Suppressor macrophage treated with lipopolysaccharide for 1 hour (primary cell): ENCODE measurements at regions not wholly inside any gene's neighbourhood (a gene's known extent, or its start where the extent isn't known, plus 50 kb on each side); places are given as distances from the start of the nearest gene placed in this dataset.
A peak's percentile ranks its signal among the peaks of the same experiment; 100 is the strongest.
"Not testable (repeated sequence)": the region's sequence is repeated elsewhere in the genome, so short reads cannot be mapped to it uniquely, and the experiment has no call there.

Source experiments
- DNase-seq, 3 donors: peaks; one replicate each; pipeline ENCODE4 v3.0.0-alpha.2; 2020 to 2022

DNA sequence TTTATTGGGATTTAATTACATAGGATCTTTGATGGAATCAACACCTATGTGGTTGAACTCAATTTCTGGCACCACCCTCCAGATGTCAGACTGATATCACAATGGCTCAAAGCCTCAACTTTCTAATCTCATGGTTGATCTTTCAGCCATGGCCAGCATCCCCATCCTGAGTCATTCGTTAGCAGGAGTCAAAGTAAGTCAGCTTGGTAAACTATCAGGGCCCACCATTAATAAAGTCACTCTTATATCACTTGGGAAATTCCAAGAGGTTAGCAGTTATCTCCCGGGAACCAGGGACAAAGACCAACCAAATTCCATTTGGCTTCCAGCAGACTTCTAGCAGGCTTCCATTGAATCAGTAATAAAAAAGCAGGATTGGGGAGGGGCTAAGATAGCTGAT lies 50.7 kb upstream of the TNFSF4 start:
- DNase-seq = no peak

DNA sequence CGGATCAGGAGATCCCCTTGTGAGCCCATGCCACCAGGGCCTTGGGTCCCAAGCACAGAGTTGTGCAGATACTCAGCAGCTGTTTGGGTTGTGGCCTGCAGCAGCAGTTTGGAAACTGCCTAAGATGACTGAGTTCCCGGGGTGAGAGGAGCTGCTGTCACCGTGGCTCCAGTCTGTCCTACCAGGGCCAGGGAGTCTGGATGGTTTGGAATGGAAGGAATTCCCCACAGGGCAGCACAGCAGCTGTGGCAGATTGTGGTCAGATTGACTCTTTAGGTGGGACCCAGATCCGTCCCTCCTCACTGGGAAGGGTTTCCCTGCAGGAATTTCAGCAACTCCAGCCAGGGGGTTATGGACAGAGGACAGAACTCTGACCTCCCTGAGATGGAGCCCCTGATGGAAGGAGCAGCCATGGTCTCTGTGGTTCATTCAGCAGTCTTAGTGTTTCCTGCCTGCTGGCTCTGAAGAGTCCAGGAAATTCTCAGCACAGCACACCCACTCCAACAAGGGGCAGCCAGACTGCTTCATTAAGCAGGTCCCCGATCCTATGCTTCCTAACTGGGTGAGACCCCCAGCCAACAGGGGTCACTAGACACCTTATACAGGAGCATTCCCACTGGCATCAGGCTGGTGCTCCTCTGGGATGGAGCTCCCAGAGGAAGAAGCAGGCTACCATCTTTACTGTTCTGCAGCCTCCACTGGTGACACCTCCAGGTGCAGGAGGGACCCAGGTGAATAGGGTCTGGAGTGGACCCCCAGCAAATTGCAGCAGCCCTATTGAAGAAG lies 51.5 kb upstream of the TNFSF4 start:
- no peak for DNase-seq

DNA sequence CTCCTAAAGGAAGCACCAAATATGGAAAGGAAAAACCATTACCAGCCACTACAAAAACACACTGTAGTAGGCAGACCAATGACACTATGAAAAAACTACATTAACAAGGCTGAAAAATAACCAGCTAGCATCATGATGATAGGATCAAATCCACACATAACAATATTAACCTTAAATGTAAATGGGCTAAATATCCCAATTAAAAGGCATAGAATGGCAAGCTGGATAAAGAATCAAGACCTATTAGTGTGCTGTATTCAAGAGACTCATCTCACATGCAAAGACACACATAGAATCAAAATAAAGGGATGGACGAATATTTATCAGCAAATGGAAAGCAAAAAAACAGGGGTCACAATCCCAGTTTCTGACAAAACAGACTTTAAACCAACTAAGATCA lies 53.2 kb upstream of the TNFSF4 start:
- DNase-seq = not testable (repeated sequence)

DNA sequence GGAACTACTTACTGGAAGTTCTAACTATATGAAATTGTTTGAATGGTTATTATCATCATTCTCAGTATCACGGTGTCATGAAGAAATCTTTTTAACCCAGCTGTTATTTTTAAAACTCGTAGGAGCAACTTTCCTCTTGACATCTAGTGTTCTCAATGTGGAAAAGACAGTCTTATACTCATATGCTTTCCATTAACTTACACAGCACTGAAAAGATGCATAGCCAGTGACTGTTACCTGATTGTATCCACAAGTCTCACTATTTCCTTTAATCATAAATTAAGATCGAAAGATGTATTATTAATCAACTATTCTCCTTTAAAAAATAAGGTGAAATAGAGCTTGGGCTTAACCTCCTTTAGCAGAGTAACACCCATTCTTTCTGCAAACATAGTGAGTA lies 59.7 kb upstream of the TNFSF4 start:
- DNase-seq = no peak

DNA sequence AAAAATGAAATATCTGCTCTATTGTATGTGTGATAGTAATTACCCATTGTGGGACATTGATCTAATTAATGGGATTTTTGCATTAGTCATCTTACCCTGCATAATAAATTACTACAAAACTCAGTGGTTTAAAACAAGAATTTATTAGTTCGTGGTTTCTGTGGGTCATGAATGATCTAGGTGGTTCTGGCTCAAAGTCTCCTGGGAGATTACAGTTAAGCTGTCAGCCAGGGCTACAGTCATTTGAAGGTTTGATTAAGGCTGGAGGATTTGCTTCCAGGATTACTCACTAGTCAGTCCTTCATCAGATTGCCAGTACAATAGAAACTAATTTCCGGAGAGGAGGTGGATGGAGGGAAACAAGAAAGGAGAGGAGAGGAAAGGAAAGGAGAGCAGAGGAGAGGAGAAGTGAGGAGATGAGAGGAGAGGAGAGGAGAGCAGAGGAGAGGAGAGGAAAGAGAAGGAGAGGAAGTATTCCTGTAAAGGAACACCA lies 60.4 kb upstream of the TNFSF4 start:
- no peak for DNase-seq

DNA sequence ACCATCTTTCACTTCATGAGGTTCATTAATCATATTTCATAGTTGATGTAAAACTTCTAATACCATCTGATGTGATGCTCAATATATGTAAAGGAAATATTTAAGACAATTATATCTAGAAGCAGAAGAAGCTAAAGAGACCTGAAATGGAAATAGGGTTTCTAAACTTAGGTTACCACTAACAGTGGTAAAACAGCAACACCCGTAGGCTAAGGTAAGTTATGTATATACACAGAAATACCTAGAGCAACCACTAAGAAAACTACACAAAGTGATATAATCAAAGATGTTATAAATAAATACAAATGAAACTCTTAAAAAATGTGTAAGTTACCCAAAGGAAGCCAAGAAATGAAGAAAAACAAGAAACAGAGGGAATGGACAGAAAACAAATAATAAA lies 61.1 kb upstream of the TNFSF4 start:
- no peak for DNase-seq

DNA sequence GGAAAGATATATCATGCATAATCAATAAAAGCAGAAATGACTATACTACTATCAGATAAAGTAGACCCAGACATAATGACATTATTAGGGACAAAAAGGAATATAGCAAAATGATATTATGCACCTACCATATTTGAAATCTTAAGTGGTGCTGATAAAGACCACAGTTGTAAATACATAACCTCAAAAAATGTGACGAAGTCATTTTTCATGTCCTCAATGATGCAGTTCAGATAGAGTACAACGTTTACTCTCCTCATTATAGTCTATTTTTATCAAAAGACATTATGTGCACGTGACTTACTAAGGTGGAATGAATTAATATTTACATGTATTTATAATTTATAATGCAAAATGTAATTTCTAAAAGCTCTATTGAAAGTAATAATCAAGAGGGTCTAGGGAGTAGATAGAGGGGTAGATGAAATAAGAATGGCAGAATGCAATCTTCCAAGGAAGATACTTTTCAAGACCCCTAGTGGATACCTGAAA lies 61.7 kb upstream of the TNFSF4 start:
- DNase-seq = no peak

DNA sequence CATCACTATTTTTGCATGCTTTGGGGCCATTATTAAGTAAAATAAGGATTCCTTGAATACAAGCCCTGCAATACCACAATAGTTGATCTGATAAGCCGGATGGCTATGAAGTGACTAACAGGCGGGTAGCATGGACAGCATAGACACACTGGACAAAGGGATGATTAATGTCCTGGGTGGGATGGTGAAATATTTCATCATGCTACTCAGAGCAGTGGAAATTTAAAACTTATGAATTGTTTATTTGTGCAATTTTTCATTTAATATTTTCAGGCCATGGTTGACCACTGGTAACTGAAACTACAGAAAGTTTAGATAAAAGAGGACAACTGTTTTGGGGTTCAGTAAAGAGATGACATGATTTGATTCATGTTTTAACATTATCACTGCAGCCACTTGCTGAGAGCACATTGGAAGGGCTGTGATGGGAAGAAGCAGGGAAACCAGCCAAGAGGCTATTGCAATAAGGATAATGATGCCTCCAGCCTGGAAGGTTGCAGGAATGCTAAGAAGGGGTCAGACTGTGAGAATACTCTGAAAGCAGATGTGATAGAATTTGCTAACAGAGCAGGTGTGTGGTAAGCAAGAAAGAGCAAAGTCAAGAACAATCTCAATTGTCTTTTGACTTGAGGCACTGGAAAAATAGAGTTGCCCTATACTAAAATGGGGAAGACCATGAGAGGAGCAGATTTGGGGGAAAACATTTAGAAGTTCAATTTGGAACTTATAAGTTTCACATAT lies 62.5 kb upstream of the TNFSF4 start:
- DNase-seq = no peak

DNA sequence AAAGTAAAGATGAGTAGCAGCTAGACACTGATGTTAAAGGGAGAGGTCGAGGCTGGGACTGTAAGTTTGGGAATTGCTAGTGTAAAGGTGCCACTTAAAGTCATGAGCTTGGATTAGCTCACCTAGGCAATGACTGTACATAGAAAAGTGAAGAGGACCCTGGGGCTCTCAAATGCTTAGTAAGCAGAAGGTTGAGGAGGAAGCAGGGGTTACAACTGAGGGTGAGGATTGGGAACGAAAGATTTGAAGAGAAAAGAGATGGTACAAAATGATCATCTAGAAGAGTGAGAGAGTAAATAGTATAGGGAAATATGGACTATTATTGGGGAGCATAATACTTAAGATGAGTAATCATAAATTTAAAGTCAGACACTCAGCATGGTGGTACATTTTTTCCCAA lies 63.1 kb upstream of the TNFSF4 start:
- DNase-seq = no peak

DNA sequence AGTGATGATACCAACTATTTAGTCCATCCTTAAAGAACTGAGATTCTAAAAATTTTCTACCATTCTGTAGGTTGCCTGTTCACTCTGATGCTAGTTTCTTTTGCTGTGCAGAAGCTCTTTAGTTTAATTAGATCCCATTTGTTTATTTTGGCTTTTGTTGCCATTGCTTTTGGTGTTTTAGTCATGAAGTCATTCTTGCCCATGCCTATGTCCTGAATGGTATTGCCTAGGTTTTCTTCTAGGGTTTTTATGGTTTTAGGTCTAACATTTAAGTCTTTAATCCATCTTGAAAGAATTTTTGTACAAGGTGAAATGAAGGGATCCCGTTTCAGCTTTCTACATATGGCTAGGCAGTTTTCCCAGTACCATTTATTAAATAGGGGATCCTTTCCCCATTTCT lies 63.9 kb upstream of the TNFSF4 start:
- not testable (repeated sequence) for DNase-seq

DNA sequence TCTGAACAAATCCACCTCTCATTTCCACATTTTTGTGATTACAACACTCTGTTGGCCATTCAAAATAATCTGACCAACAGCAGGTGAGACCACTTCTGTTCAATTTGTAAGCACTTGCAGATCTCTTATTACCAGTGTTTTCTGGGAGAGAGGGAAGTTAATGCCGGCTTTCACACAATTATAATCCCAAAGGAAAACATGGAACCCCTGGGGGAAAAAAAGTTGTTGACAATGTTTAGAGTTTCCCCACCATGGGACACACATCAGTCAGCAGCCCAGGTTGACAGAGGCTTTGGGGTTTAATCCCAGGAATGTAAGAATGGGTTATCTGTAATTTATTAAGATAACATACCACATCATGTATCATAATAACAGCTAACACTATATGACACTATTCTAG lies 68.4 kb upstream of the TNFSF4 start:
- no peak for DNase-seq

DNA sequence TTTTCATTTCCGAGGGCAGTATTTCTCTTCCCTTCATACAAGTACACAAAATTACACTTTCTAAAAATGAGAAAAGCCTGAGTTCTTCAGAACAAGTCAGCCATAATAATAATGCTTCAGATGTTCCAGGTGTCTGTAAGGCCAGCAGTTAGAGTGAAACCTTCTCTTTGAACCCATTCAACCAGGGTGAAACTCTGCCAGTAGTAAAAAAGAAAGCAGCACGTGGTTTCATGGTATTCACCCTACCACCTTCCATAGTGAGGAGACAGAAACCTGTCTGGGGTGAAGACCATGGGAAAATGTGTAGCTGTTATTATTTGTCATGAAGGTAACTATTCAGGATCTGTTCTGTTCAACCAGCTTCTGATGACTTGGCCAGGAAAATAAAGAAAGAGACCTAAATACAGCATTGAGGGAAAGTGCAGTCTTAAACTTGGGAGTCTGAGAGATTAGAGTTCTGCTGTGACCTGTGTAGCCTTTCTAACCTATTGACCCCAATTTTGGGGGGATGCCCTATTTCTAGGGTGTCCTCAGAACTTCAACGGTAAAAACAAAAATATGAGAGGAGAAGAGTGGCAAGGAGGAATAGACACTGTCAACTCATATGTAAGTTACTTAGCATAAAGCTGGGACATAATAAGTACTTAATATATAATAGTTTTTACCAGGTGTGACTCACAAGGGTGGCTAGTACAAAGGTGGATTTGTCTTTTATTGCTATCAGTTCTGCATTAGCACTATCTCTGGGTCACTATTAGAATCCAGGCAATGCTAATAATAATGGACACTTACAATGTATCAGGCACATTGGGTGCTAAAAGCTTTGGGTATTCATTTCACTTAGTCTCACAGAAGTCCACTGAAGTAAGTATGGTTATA lies 70.0 kb upstream of the TNFSF4 start:
- DNase-seq = no peak

DNA sequence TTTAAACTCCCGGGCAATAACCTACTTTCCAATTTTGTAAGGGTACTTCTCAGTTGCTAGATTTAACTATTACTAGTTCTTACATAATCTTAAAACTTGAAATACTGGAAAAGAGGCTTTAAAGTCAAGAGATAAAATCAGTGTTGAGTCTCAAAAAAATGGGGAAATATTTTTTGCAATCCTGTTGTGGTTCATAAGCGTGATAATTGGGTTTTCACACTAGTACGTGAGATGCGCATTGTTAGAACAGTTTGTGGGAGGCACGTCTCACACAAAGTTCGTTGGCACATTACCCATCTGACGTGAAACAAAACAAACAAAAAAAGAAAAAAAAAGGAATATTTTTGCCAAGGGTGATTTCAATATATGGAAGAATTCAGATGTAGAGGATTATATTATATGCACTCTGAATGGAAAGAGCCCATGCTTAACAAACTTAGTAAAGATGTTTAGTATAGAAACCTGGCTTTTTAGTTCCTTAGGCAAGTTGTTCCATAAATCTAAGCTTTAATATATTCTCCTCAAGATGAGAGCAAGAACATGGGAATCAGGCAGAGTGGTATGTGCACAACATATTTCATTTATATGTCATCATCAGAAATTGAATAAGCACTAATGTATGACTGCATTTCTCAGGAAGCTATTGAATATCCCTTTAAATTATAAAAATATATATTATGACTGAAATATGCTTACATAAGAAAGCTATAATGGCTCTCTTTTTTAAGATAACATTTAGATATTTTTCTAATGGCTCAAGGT lies 73.9 kb upstream of the TNFSF4 start:
- no peak for DNase-seq

DNA sequence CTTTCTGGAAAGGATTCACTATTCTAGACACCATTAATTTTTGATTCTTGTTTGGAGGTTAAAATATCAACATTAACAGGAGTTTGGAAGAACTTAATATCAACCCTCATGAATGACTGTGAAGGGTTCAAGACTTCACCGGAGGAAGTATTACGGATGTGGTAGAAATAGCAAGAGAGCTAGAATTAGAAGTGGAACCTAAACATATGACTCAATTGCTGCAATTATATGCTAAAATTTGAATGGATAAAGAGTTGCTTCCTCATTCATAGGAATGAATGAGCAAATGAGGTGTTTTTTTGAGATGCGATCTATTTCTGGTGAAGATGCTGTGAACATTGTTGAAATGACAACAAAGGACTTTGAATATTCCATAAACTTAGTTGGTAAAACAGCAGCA lies 77.9 kb upstream of the TNFSF4 start:
- peak; percentile 5 to 54 (median 52) for DNase-seq

DNA sequence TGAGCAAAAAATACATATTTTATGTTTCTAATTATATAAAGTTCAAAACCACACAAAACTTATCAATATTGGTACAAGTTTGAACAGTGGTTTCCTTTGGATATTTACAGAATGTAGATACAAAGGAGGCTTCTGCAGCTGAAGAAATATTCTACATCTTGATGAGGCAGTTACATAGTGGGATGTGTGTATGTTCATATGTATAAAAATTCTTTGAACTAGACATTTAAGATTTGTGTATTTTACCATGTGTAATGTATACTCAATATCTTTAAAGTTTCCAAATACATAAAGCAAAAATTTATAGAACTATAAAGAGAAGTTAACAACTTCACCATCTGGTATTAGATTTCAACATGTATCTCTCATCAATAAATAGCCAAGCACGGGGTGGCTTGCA lies 80.7 kb upstream of the TNFSF4 start:
- DNase-seq = no peak

DNA sequence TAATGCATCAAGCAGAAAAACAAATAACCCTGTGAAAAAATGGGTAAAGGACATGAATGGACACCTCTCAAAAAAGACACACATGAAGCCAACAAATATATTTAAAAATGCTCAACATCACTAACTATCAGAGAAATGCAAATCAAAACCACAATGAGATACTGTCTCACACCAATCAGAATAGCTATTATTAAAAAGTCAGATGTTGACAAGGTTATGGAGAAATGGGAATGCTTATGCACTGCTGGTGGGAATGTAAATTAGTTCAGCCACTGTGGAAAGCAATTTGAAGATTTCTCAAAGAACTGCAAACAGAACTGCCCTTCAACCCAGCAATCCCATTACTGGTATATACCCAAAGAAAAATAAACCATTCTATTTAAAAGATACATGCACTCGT lies 86.6 kb upstream of the TNFSF4 start:
- no peak for DNase-seq

DNA sequence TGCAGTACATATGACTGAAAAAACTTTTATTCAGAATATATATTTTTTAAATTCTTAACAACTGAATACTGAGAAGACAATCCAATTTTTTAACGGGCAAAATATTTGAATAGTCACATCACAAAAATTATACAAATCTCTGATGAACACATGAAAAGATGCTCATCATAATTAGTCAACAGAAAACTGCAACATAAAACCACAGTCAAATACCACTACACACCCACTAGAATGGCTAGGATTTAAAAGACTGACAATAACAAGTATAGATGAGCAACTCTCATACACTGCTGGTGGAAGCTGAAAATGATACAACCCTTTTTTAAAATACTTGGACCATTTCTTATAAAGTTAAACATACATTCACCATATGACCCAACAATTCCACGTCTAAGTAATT lies 87.7 kb upstream of the TNFSF4 start:
- no peak for DNase-seq

DNA sequence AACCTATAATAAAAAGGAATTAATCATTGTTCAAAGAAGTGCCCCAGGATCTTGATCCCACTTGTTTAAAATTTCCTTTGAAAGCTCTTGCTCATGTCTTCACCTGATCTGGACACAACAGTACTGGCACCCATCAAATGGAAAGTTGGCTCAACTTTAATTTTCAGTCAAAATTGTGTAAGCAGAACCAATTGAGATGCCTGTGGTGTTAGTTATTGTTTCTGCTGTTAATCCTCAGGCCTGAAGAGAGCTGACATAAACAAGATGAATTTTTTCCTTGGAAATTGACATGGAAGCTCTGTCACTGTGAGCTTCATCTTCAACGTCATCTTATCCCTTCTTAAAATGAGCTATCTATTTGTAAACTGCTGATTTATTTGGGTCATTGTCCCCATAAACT lies 88.3 kb upstream of the TNFSF4 start:
- DNase-seq = no peak

DNA sequence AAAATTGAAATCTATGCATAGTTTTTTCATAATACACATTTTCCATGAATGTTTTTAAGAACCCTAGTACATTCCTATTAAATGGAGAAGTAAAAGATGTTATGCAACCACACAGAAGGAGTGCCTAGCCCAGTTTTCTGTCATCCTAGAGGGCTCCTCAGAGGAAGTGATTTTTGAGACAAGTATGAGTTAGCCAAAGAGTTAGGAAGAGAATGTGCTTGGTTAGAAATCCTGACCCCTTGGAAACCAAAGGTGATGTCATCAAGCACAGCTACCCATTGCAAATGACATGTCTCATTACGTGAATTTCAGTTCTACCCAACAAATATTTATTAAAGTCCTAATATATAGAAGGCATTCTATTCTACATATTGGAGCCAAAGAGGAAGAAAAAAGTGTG lies 88.9 kb upstream of the TNFSF4 start:
- DNase-seq = peak; percentile 69 to 85 (median 83)

DNA sequence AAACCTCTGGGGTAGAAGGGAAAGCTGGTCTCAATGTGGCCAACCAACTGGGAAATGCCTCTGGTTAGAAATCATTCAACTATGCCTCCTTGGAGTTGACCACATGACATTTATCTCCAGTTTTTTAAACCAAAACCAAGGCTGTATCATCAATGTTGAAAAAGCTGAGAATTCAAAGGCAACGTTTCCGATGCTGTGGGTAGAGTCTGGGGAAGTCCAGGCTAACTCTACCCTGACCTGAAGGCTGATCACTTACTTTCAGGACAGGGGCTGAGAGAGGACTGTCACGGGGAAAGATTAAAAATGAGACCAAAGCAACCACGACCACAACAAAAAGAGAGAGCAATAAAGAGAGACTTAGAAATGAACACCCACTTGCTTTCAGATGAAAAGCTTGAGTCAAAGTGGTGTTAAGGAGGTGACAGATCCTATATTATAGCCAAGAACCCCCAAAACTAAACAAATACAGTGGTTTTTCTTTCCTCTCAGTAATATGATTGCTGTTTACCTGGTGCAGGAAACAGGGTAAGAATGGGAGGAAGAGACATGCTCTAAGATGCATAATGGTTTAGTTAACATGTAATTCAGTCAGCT lies 90.8 kb upstream of the TNFSF4 start:
- DNase-seq = no peak

DNA sequence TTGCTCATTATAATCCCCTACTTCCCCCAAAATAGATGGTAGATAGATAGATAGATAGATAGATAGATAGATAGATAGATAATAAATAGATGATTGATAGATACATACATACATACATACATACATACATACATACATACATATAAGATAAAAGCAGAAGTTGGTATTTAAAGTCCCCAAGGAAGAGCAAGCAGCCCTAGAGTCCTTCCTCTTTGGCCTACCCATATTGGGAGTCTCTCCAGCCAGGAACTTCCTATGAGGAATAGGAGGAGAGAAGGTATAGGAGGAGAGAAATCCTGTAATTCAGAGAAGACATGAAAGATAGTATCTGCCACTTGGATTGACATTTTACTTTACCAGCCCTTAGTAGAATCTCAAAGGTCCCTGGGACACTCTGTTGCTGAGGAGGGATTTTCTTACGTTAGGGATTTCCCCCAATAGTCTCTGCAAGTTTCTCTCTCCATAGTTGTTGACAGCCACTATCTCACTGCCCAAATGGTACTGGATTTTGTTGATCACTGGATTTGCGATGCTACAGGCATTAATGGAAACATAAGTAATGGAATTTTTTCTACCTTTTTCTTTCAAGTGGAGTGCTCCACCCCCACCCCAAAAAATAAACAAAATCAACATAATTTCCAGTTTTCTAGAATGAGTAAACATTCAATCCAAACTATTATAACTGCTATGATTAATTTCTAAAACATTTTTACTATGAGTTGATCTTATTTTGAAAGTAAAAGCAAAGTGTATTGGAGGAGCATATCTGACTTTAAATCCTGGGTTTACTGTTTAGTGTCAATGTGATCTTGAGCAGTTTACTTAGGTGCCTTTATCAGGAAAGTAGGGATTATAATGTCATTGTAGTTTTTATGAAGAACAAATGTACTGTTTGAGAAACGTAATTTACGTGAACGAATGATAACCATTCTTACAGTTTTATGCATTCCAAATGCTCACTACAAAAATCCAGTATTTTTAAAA lies 93.2 kb upstream of the TNFSF4 start:
- peak; percentile 34 to 48 (median 43) for DNase-seq
